NCI-H1417 treated with DMSO at 0.1 percent for 48 hours (cell line): ENCODE measurements at regions not wholly inside any gene's neighbourhood (a gene's known extent, or its start where the extent isn't known, plus 50 kb on each side); places are given as distances from the start of the nearest gene placed in this dataset.

Experiments
- DNase-seq: peaks from one replicate; lab custom pipeline; 2025; lab: John Stamatoyannopoulos, UW

DNA sequence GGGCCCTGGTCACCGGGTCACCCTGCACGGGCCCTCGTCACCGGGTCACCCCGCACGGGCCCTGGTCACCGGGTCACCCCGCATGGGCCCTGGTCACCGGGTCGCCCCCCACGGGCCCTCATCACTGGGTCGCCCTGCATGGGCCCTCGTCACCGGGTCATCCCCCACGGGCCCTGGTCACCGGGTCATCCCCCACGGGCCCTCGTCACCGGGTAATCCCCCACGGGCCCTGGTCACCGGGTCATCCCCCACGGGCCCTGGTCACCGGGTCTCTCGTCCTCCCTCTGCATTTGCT lies 77.6 kb downstream of the RIPK4 start:
- DNase-seq, result no peak

DNA sequence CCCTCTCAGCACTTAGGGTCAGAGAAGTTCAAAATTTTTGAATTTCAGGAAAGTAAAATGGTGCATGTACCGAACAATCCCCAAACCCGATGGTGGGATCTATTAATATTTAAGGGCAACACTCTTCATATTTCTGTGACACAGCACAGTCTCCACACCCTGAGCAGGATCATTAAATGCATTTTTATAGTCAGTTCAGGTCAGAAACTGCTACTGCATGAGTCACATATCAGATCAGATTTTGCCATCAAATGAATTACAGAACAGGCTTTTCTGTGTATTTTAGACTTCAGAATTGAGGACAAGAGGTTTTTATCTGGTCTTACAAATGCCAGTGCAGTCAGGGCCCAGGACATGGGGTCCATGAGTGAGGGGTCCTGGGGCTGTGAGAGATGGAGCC lies 79.2 kb downstream of the RIPK4 start:
- no peak for DNase-seq

DNA sequence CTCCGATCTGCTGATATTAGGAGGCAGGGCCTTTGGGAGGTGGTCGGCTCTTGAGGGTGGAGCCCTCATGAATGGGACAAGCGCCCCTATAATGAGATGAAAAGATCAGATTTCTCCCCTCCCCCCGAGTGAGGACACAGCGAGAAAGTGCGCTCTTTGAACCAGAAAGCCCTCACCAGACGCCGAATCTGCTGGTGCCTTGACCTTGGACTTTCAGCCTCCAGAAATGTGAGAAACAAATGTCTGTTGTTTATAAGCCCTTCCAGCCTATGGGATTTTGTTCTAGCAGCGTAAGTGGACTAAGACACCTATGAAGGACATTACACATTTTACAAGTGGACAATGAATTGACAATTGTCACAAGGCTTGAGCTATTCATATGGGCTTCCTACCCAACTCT lies 80.2 kb downstream of the RIPK4 start:
- no peak for DNase-seq

DNA sequence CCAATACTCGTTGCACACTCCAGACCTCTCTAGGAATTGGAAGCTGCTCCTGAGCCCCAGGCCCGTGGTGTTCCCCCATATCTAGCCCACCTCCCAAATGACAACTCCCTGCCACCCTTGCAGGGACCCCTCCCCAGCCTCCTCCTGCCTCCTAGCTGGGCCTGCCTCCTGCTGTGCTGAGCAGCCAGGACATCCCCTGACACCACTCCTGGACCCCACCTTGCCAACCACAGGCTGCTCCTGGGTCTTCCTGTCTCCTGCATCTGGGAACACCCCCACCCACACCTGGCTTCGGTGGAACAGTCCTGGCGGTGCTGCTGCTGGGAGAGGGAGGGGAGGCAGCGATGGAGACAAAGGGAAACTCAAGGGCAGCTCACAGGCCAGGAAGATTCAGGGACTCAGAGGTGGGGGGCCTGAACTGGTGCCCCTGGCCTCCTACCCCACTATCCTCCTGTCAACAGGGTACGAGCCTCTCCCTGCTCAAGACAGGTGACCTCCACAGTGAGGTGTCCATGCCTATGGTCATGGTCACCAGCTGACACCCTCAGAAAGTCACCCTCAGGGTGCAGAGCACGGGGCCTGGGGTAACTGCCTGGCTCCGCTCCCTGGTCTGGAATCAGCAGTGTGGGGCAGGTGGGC lies 81.2 kb downstream of the RIPK4 start:
- no peak for DNase-seq

DNA sequence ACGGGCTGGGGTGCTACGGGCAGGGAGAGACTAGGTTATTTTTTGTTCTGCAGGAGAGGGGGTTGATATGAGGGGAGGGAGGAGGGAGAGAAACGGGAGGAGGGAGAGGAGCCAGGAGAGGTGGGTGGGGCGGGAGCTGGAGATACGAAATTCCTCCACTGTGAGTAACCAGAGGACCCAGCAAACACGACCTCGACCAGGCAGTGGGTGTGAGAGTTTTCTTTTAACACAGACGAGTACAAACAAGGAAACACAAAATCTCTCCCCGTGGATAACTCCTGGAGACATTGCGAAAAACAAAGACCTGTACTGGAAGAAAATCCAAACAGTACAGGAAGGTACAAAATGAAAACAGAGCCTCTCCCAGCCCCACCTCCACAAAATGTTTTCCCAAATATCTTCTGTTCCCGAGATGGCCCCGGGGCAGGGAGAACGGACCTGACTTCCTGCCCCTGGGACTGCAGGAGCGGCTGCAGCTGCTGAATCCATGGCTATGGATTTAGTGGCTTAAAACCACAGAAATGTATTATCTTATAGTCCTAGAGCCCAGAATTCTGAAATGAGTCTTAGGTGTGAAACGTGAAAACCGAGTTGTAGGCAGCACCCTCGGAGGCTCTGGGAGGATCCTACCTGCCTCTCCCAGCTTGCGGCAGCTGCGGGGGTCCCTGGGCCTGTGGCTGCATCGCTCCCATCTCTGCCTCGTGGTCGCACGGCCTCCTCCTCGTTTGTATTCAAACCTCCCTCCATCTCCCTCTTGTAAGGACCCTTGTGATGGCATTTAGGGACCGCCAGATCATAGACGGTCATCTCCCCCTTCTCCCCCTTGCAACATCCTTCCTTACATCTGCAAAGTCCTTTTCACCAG lies 82.2 kb downstream of the RIPK4 start:
- no peak for DNase-seq

DNA sequence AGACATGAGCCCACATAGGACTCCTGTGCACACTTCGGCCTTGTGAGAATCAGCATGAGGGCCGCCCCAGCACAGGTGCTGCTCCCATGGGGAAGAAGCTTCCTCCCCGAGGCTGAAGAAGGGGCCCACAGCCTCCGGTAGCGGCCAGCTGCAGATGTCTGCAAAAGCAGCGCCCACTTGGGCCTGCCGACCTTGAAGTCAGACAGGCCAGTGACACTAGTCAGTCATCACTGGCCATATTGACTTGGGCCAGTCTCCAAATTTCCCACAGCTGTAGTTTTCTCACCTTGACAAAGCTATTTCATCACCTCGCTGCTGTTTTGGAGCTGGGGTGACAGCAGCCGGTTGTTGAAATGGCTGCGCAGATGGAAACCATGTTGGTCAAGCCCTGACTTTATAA lies 83.0 kb downstream of the RIPK4 start:
- no peak for DNase-seq

DNA sequence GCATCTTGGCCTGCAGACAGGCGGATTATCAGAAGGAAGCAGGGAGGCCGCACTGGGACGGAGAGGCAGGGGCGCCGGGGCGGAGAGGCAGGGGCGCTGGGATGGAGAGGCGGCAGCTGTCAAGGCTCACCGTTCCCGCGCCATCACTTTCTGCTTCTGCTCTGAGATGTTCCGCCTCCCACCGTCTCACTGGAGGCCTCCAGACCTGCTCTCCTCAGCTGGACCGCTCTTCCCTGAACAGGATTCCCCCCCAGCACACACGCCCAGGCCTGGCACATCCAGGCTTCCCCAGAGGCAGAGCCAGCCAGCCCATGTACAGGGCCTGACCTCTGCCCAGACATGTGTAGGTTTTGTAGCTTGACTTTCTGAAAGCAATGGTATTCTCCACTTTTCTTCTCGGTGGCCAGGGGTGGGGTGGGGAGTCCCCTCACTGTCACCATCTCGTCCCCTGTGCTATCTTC lies 84.1 kb downstream of the RIPK4 start:
- DNase-seq, result no peak

DNA sequence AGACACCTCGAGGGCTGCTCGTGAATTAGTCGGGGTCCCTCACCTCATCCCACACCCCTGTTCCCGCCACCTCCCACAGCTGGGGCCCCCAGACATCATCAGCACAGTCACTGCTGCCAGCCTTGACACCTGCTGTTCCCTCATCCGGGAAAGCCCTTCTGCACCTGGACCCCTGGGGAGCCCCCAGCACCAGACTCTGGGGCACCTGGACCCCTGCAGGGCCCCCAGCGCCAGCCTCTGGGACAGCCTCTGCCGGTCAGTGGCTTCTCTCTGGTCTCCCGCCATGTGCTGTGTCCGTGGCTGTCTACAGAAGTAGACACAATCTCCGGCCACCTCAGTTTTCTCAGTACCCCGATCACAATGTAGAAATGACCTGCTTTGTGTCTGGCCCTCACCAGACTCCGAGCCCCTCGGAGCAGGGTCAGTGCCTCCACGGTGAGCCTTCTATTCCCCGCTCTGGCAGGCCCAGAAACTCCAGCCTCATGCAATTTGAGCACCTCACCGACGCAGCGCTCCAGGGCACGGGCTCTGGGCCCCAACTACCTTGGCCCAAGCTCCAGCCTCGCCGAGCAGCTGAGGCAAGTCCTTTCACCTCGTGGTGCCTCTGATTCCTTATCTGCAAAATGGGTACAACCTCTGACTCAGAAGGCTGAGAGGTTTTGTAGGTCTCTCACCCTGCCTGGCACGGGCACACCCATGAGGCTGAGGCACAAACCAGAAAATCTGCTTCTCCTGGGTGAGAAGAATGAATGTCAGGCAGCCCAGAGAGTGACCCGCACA lies 84.7 kb downstream of the RIPK4 start:
- no peak for DNase-seq

DNA sequence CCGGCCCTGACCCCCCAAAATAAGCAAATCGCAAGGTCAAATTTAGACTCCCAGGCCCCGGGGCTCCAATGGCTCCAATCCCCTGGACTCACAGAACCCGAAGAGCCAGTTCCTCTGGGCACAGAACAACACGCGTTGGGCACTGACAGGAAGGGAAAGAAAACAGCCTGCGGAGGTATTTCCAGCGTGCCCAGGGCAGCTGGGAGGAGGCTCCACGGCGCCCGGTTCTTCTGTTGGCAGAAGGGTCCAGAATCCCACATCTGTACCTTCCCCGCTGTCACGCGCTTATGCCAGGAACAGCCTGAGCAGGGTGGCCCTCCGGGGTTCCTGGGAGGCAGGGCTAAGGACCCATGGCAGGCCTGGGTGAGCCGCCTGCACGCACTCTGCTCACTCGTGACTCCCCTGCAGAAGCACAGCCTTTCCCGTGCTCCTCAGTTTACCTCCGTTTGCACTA lies 85.5 kb downstream of the RIPK4 start:
- no peak for DNase-seq

DNA sequence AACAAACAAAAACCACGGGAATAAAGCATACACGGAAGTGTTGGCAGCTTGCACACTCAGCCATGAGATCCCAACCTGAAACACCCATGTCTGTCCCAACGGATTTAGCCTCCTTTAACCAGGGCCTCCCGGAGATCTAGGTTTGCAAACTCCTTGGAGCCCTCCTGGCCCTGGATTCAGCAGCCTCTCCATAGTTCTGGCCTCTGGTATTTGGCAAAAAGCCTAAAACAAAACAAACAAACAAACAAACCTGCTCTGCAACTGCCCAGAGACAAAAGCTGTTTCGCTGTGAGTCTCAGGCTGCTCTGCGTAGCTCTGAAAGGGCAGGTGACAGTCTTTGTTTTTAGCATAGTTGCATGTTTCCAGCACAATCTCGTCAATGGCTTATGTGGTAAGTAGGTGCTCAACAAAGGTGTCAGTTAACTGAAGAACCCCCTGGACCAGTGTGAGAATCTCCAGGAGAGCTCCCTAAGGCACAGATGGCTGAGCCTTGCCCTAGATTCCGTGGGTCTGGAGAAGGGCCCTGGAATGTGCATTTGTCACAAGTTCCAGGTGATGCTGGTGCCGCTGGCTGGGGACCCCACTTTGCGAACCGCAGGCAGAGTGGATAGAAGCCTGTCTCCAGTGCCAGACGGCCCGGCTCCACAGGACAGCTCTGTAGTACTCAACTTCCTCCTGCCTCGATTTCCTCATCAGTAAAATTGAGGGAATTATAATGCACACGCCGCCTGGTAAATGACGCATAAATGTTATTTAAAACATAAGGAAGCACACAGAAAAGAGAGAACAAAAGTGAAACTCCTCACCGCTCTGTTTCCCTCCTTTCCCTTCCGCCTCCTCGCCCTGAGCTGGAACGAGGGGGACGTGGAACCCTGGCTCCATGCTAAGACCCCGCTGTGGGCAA lies 86.2 kb downstream of the RIPK4 start:
- DNase-seq, result no peak

DNA sequence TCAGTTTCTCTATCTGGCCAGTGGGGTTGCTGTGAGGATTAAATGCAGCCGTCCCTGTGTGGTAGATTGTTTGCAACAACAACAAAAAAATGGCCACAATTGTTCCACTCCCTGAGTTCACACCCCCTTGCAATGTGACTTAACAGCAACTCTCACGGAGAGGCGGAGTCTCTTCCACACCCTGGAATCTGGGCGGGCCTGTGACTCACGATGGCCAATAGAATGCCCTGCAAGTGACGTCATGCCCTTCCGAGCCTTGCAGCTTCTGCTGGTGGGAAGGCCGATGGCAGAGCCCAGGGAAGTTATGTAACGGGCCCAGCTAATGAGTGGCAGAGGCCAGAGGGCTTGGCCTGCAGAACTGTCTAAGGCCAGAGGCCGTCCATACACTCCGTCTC lies 87.9 kb downstream of the RIPK4 start:
- DNase-seq, result no peak

DNA sequence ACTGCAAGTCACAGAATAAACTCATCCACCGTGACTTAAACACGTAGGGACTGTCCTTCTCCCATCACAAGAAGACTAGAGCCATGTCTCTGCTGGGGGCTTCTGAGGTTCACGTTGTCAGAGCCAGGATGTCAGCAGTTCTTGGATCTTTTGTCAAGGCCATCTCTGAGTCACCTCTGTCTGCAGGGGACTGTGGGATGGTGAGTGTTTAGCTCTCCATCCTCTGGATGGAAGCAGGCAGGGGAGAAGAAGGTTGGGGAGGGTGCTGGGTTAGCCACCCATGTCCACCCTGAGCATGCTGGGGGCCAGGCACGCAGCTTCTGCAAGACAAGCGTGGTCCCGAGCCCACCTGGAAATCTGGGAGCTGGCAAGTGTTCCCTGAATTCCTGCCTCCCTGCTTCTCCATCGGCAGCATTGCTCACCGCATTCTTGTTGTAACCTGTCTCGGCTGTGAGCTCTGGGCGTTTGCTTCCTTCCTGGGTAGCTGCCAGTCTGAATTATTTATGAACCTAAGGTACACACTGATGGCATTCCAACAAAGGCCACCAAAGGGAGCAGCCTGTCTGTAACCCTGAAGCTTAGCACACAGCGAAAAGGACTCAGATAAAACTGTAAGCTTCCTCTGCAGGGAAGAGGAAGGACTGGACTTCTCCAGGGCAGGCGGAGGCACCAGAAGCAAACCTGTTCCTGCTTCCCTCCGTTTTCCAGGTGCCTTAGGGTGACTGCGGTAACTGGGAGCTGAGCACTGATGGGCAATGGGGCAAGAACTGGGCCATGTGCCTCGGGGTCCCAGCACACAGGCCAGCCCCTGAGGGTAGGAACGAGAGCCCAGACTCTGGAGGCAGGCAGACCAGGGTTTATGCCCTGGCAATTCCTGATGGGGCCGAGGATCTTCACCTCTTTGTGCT lies 88.6 kb downstream of the RIPK4 start:
- no peak for DNase-seq

DNA sequence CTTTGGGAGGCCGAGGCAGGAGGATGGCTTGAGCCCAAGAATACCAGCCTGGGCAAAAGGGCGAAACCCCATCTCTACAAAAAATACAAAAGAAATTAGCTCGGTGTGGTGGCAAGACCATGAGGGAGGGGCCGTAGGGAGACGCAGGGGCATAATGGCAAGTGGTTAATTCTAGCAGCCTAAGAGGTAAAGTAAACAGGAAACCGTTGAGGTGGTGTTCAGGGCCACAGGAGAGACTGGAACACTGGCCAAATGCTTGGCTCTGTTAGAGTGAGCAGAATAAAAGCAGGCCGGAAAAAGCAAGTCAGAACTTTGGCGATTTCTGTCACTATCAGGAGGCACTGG lies 89.2 kb downstream of the RIPK4 start:
- DNase-seq, result peak; percentile 7

DNA sequence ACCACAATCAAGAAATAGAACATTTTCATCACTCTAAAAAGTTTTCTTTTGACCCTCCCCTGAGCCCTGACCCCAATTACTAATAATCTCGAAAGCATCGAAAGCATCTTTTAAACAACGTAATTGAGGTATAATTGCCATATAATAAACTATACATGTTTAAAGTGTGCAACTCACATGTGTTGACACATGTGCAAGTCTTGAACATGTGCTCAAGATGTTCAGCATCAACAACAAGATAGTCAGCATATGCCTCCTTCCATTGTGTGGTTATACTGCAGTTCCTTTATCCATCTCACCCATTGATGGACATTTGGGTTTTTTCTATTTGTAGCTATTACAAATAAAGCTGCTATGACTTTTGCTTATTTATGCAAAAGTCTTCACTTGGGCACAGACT lies 90.7 kb downstream of the RIPK4 start:
- DNase-seq, result no peak

DNA sequence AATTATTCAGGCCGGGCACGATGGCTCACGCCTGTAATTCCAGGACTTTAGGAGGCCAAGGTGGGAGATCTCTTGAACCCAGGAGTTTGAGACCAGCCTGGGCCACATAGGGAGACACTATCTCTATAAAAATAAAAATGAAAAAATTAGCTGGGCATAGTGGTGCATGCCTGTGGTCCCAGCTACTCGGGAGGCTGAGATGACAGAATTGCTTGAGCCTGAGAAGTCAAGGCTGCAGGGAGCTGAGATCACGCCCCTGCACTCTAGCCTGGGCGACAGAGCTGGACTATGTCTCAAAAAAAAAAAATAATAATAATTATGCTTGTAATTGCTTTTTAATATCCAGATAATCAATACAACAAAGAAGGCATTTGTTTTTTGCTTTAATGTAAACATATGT lies 91.3 kb downstream of the RIPK4 start:
- DNase-seq, result no peak

DNA sequence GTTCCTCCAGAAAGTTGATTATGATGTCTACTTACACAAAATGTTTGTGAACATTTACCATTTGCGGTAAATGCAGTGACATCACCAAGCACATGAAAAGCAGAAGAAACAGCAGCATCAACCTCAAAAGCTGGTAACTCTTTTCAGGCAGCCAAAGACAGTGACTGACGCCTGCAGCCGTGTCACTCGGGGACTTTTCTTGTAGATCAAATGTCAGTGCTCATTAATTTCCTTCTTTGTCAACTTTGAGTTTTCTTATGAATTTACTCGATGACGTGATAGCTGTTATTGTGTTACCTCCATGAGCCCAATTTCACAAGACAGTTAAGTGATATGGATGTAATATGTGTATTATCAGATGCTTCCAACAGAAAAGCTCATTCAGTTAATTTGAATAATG lies 92.5 kb downstream of the RIPK4 start:
- DNase-seq, result no peak

DNA sequence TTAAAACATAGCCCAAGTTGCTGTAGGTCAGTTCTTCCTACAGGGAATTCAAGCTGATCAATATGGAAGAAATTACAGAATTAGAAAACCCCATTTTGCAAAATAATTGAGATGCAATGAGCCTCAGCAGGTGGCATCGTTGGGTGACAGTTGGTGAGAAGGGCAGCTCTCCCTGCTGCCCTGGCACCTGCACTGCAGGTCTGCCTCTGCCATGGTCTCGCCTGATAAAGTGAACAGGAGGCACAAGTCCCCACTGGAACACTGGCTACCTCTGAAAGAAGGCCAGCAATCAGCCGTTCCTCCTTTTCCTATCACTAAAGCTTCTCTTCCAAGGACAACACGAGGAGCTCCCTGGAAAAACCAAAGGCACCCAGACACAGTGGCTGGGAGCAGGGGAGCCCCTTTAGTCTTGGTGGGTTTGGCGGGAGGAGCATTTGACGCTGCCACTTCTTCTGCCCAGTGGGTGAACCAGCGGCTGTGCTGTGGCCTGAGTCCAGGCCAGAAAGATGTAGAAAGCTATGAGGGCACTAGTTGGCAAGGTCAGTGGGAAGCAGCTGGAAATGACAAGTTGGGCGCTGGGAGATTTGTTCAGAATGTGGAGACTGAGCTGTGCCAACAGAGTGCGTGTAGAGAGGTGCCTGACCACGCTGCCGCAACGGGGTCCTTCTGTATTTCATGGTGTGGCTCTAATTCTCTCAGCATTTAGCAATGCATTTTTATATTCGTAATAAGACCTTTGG lies 93.1 kb downstream of the RIPK4 start:
- no peak for DNase-seq

DNA sequence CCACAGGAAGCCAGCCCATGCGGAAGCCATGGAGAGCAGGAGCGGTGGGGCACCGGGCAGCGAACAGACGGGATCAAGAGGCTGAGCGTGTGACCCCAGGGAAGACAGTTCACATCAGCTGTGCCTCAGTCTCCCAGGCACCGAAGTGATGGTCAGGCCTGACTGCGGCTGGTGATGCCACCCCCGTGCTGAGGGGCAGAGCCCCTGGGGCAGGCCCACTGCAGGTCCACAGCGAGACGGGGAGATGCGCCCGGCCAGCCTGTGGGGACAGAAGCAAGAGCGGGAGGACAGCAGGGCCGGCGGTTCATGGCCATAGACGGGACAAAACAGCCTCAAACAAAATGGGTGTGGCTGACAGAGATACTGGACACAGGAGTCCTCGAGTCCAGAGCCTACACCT lies 93.8 kb downstream of the RIPK4 start:
- DNase-seq, result no peak

DNA sequence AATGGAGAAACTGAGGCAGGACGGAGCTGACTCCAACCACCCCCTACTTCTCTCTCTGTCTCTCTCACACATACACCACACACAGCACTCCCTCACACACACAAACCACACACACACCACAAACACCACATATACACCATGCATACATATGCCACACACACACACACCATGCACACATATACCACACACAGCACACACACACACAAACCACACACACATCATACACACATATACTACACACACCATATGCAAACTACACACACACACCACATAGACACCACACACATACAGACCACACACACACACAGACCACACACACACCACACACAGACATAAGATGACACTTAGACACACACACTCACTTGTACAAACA lies 94.3 kb downstream of the RIPK4 start:
- DNase-seq, result no peak

DNA sequence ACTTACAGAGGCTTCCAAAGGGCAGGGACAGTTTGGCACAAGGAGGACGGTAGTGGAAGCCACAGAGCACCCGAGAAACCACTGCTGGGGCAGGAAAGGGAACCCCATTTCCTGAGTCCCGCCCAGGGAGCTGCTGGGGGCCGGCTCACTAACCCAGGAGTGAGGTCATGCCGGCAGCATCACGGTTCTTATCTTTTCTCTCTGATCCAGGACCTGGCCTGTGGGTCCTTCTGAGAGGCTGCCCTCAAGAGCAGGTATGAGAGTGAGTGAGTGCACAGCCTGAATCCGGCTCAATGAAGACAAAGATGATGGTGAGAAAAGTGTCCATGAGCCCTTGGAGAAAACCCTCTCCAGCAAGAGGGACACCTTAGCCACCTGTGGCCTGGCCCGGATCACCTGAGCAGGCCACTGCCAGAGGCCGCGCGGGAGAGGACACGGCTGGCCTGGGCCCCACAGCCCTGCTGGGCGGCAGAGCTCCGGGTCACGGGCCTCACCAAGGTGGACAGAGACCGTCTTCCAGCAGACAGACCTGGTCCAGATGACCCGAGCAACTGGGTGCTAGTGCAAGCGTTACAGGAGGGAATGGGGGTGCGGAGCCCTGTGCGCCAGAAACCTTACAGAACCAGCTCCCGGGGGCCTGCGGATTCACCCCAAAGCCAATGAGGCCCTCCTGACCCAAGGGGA lies 94.9 kb downstream of the RIPK4 start:
- no peak for DNase-seq
